ENCODE measurements at regions not wholly inside any gene's neighbourhood (a gene's known extent, or its start where the extent isn't known, plus 50 kb on each side); places are given as distances from the start of the nearest gene placed in this dataset.

DNA sequence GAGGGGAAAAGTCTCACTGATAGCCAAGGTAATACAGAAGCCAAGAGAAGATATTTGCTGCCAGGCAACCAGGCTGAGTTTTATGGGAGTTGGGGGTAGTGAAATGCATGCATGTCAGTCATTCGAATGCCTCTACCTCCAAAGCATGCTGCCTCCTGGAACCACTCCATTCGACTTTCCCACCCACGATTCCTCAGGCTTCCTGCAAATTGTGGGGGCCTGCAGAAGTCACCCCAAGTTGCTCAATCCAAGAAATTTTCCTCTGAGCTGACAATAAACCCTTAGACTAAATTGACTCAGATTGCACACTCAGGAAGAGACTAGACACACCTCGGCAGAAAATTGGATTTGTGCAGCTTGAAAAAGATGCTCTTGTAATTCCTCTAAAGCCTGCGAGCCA lies 73.6 kb upstream of the GRK3 start:
- TF ChIP-seq, protein P1, sequence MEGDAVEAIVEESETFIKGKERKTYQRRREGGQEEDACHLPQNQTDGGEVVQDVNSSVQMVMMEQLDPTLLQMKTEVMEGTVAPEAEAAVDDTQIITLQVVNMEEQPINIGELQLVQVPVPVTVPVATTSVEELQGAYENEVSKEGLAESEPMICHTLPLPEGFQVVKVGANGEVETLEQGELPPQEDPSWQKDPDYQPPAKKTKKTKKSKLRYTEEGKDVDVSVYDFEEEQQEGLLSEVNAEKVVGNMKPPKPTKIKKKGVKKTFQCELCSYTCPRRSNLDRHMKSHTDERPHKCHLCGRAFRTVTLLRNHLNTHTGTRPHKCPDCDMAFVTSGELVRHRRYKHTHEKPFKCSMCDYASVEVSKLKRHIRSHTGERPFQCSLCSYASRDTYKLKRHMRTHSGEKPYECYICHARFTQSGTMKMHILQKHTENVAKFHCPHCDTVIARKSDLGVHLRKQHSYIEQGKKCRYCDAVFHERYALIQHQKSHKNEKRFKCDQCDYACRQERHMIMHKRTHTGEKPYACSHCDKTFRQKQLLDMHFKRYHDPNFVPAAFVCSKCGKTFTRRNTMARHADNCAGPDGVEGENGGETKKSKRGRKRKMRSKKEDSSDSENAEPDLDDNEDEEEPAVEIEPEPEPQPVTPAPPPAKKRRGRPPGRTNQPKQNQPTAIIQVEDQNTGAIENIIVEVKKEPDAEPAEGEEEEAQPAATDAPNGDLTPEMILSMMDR (IDR thresholded peaks at IDR 0.05; ENCODE audit: low read depth, low read length): no peak
- H3K27ac ChIP-seq (ENCODE audit: low read depth, low read length): no peak overlapping the region
- ChIA-PET POLR2A (no interaction called here), CTCF (no interaction called here)
- no peak overlapping the region for H3K4me3 ChIP-seq (ENCODE audit: low read depth, low read length)
- DNase-seq (ENCODE audit: low read depth, low spot score): no peak
- no peaks in the 10 kb centered on the region for H3K9me3 ChIP-seq (ENCODE audit: control insufficient read depth, insufficient read depth, low read length)
- peaks cover 24% of the 10 kb centered on the region for H3K27me3 ChIP-seq (ENCODE audit: control insufficient read depth, insufficient read depth, low read length)

DNA sequence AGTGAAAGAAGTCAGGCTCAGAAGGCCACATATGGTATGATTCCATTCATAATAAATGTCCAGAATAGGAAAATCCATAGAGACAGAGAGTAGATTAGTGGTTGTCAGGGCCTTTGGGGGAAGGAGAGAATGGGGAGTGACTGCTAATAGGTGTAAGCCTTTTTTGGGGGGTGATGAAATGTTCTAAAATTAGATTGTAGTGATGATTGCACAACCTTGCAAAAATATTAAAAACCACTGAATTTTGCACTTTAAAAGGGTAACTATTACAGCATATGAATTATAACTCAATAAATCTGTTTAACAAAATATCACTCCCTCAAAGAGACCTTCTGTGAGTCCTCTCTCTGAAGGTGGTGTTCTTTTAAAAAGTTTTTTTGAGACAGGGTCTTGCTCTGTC lies 72.3 kb upstream of the GRK3 start:
- no peak overlapping the region for H3K4me3 ChIP-seq (ENCODE audit: low read depth, low read length)
- no peaks in the 10 kb centered on the region for H3K9me3 ChIP-seq (ENCODE audit: control insufficient read depth, insufficient read depth, low read length)
- TF ChIP-seq, protein P1 (IDR thresholded peaks at IDR 0.05; ENCODE audit: low read depth, low read length): no peak
- CTCF ChIA-PET: no interaction called here
- no peak for DNase-seq (ENCODE audit: low read depth, low spot score)
- POLR2A ChIA-PET: no interaction called here
- no peak overlapping the region for H3K27ac ChIP-seq (ENCODE audit: low read depth, low read length)
- H3K27me3 ChIP-seq (ENCODE audit: control insufficient read depth, insufficient read depth, low read length): peaks cover 24% of the 10 kb centered on the region

- H3K4me3 ChIP-seq (ENCODE audit: low read depth, low read length): no peak overlapping the region
- no peak overlapping the region for H3K27ac ChIP-seq (ENCODE audit: low read depth, low read length)
- DNase-seq (ENCODE audit: low read depth, low spot score): no peak
- H3K27me3 ChIP-seq (ENCODE audit: control insufficient read depth, insufficient read depth, low read length): peaks cover 24% of the 10 kb centered on the region
- TF ChIP-seq, protein P1 (IDR thresholded peaks at IDR 0.05; ENCODE audit: low read depth, low read length): no peak
- H3K9me3 ChIP-seq (ENCODE audit: control insufficient read depth, insufficient read depth, low read length): no peaks in the 10 kb centered on the region
- ChIA-PET CTCF (no interaction called here), POLR2A (no interaction called here)
Observed at GRCh38 chr22:25492841-25493734, 71.4 kb upstream of the GRK3 start.

DNA sequence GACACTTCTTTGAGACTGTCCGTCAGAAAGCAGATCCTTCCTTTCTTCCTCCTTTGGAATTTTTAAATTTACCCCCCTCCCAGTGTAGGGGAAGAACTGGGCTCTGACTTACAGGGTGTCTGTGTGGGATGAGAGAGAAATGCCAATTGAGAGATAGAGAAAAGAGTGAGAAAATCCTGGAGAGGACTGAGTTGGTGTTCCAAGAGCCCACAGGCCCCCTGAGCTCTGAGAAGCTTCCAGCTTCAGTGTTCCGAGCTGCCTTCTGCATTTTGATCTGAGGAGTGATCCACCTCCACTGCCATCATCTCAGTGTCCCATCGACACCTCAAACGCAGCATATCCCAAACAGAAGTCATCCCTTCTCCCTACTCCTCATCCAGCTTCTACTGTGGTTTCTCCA lies 70.7 kb upstream of the GRK3 start:
- CTCF ChIA-PET: no interaction called here
- Histone ChIP-seq H3K4me3 (ENCODE audit: low read depth, low read length) (no peak overlapping the region), H3K27me3 (ENCODE audit: control insufficient read depth, insufficient read depth, low read length) (peaks cover 24% of the 10 kb centered on the region), H3K9me3 (ENCODE audit: control insufficient read depth, insufficient read depth, low read length) (no peaks in the 10 kb centered on the region), H3K27ac (ENCODE audit: low read depth, low read length) (no peak overlapping the region)
- DNase-seq (ENCODE audit: low read depth, low spot score): no peak
- POLR2A ChIA-PET: no interaction called here
- TF ChIP-seq, protein P1 (IDR thresholded peaks at IDR 0.05; ENCODE audit: low read depth, low read length): no peak

DNA sequence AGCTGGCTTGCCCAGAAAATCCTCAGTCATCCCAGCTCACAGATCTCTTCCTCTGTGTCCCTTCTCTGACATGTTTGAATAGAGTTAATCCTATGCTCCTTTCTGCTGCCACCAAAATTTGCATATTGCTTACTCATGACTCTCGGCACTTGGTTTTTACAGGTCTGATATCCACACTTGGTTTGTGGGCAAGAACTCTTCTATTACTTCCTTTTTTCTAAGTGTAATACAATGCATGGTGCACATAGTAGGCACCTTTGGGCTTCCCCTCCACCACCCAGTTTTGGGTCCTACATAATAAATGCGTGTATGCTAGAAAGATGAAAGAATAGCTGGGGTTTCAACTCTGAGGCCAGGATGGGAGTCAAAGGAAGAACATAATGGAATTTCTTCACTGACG lies 69.7 kb upstream of the GRK3 start:
- no peak overlapping the region for H3K4me3 ChIP-seq (ENCODE audit: low read depth, low read length)
- POLR2A ChIA-PET: no interaction called here
- CTCF ChIA-PET: no interaction called here
- peaks cover 24% of the 10 kb centered on the region for H3K27me3 ChIP-seq (ENCODE audit: control insufficient read depth, insufficient read depth, low read length)
- TF ChIP-seq, protein P1 (IDR thresholded peaks at IDR 0.05; ENCODE audit: low read depth, low read length): no peak
- H3K9me3 ChIP-seq (ENCODE audit: control insufficient read depth, insufficient read depth, low read length): no peaks in the 10 kb centered on the region
- DNase-seq (ENCODE audit: low read depth, low spot score): no peak
- no peak overlapping the region for H3K27ac ChIP-seq (ENCODE audit: low read depth, low read length)
